Astrocyte (in vitro differentiated cells and primary cell): ENCODE measurements at regions not wholly inside any gene's neighbourhood (a gene's known extent, or its start where the extent isn't known, plus 50 kb on each side); places are given as distances from the start of the nearest gene placed in this dataset.

Experiments
- EZH2 ChIP-seq: IDR thresholded peaks from 2 replicates; pipeline ENCODE4 v1.6.1; 2012; ENCODE audit warnings: mild to moderate bottlenecking, low read length, inconsistent platforms; ENCODE audit not compliant: insufficient read depth
- TF ChIP-seq, protein P1 (sequence below): IDR thresholded peaks from 2 replicates; pipeline ENCODE4 v1.5.1; 2011; ENCODE audit warnings: low read depth, mild to moderate bottlenecking, inconsistent platforms, low read length, moderate library complexity; ENCODE audit not compliant: insufficient read depth

DNA sequence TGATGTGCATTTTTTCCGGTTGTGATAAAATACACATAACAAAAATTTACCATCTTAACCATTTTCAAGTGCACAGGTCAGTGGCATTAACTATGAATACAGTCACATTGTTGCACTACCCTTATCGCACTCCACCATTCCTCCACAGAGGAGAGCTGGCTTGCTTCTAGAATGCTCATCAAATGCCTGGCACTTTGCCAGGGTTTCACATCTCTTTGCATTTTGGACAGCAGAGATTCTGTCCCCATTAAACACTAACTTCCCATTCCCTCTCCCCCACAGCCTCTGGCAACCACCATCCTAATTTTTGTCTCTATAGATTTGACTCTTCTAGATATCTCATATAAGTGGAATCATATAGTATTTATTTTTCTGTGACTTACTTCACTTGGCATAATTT, 165.0 kb downstream of the ASB1 start:
- TF ChIP-seq, protein P1, sequence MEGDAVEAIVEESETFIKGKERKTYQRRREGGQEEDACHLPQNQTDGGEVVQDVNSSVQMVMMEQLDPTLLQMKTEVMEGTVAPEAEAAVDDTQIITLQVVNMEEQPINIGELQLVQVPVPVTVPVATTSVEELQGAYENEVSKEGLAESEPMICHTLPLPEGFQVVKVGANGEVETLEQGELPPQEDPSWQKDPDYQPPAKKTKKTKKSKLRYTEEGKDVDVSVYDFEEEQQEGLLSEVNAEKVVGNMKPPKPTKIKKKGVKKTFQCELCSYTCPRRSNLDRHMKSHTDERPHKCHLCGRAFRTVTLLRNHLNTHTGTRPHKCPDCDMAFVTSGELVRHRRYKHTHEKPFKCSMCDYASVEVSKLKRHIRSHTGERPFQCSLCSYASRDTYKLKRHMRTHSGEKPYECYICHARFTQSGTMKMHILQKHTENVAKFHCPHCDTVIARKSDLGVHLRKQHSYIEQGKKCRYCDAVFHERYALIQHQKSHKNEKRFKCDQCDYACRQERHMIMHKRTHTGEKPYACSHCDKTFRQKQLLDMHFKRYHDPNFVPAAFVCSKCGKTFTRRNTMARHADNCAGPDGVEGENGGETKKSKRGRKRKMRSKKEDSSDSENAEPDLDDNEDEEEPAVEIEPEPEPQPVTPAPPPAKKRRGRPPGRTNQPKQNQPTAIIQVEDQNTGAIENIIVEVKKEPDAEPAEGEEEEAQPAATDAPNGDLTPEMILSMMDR: no peak
- no peak for TF ChIP-seq EZH2
